SK-MEL-5 (cell line): ENCODE measurements at regions not wholly inside any gene's neighbourhood (a gene's known extent, or its start where the extent isn't known, plus 50 kb on each side); places are given as distances from the start of the nearest gene placed in this dataset.

Experiments used
- DNase-seq: peaks from one replicate; pipeline ENCODE4 v3.0.0-alpha.2; 2016; ENCODE audit warnings: low read depth, low spot score
- in situ Hi-C: cut with HindIII; loops from 2 replicates; pipeline ENCODE4 v1.10.0; 2016; ENCODE audit warnings: low sequenced_read_pairs, high pct_unique_total_duplicates, low pct_unique_long_range_greater_than_20kb

DNA sequence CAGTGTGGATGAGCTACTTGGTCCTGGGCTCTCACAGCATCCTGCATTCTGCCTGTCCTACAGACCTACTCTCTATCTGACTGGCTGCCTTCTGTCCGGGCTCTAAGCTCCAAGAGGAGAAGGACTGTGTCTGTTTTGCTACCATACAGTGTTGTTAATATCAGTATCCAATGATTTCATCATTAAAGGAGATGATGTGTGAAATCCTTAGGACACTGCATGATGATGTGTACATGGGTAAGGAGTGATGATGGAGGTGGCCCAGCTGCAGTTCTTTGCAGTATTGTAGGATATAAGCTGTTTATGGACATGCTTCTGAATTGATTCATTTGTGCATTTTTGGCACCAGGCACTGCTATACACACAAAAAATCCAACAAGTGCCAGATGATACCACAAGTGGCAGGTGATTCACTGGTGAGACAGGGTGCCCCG lies 536.9 kb upstream of the CDH11 start:
- in situ Hi-C loops = no loop called here
- DNase-seq = no peak

- DNase-seq = no peak
- in situ Hi-C loops = no loop called here
Observed at GRCh38 chr16:65658349-65658748, 536.5 kb upstream of the CDH11 start.

DNA sequence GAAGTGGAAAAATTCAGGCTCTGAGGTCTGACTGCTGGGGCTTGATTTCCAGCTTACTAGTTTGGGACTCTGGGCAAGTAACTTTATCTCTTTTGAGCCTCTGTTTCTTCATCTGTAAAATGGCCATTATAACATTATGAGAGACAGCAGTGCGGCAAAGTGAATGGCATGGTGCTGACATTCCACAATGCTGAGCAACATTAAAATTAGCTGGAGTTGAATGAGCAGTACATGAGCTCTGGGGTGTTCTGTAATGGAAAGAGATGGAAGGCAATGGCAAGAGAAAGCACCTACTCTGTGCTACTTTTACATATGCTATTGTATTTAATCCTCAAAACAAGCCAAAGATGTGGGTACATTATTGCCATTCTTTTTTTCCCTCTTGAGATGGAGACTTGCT lies 535.7 kb upstream of the CDH11 start:
- no peak for DNase-seq

DNA sequence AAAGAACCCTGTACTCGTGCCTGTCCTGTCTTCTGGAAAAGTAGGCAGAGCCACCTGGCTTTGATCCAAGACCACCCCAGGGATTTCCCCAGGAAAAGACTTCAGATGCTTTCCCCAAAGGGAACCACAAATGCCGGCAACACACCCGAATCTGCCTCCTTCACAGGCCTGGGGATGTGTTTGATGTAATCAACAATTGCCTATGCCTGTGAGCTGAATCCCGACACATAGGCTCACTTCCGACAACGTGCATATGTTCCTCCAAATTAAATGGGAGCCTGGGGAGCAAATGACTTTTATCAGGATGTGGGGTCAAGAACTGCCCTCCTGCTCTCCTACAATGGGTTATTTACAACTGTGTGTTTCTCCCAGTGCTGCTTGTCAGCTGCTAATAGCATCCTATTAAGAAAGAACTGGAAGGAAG lies 535.2 kb upstream of the CDH11 start:
- DNase-seq = no peak
- in situ Hi-C loops = no loop called here

More for the DNA sequence above, 535.7 kb upstream of the CDH11 start:
- in situ Hi-C loops = no loop called here

GRCh38 chr16:65655802-65656201 lies 533.9 kb upstream of the CDH11 start:
- no peak for DNase-seq
- in situ Hi-C loops = no loop called here

GRCh38 chr16:65648101-65648500 lies 526.2 kb upstream of the CDH11 start:
- no peak for DNase-seq
- in situ Hi-C loops = no loop called here

GRCh38 chr16:65644821-65645220 lies 523.0 kb upstream of the CDH11 start:
- no peak for DNase-seq
- in situ Hi-C loops = no loop called here

- no peak for DNase-seq
- in situ Hi-C loops = no loop called here
Observed at GRCh38 chr16:65641762-65642289, 520.0 kb upstream of the CDH11 start.

DNA sequence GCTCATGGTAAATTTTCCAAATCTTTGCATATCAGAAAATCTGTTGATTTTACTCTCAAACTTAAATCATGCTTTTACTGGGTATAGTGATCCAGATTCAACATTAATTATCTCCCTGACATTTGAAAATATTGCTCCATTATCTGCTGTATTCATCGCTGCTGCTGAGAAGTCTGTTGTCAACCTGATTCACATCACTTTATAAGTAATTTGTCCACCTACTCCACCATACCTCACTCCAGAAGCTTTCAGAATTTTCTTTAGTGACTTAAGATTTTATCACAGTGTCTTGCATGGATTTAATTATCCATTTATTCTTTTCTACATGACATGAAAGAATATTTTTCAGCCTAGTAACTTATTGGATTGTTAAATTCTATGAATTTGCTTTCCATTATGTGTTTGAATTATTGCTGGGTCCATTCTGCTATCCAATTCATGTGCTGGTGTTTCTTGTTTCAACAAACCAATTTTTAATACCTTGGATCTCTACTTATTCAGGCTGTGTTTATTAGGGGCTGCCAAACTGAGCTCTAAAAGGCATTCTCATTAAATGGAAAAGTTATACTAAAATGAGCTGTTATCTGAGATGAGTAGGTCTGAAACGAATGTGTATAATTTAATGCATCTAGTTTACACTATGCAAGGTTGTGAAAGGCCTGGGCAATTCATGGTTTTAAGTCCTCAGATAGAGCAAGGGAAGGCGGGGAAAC lies 519.3 kb upstream of the CDH11 start:
- in situ Hi-C loops = no loop called here
- no peak for DNase-seq

DNA sequence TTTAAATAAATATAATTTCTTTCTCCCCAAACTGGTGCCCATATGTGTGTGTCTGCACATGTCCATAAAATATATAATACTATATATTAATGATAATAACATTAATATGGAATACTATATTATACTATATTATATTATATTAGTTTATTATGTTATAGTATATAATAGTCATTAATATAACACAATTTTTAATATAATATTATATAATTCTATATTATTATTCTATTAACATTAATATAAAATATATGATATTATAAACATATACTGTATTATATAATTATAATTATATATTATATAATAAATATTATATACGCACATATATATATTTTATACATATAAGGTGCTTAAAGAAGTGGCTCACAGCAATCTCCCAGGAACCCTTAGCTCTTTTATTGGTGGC lies 513.0 kb upstream of the CDH11 start:
- in situ Hi-C loops = no loop called here
- no peak for DNase-seq

- no peak for DNase-seq
- in situ Hi-C loops = no loop called here
Observed at GRCh38 chr16:65634291-65634690, 512.4 kb upstream of the CDH11 start.

DNA sequence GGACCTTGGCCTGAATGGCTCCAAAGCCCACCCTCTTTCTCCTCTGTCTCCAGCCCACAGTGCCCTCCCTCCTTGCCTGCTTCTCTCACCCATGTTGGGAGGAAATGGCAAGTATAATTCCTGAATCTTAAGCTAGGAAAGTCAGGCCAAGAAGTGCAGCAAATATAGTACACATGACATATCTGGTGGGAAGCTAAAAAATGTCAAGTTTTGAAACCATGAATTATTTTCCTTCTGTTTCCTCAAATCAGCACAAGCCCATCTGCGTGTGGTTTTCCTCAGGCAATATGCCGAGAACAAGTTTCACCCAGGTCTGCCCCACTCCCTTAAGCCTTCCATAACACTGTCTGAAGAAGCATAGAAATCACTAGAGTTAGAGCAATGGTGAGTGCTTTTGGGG lies 502.8 kb upstream of the CDH11 start:
- in situ Hi-C loops = no loop called here
- no peak for DNase-seq

DNA sequence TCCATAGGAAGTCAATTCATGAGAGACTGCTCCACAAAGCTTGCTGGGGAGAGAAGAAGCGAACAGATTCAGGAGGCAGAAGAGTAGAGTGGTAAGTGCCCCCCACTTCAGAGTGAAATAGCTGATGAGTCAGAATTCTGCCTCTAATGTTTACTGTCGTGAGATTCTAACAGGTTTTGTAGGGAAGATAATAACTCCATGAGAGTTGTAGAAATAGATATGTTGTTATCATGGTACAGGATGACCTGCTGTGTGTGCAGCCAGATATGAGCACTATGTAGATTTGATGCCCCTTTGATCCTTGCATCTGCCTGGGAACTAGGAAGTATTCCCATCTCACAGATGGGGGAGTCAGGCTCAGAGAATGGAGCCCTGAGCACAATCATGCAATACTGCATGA lies 502.4 kb upstream of the CDH11 start:
- DNase-seq = no peak
- in situ Hi-C loops = no loop called here

DNA sequence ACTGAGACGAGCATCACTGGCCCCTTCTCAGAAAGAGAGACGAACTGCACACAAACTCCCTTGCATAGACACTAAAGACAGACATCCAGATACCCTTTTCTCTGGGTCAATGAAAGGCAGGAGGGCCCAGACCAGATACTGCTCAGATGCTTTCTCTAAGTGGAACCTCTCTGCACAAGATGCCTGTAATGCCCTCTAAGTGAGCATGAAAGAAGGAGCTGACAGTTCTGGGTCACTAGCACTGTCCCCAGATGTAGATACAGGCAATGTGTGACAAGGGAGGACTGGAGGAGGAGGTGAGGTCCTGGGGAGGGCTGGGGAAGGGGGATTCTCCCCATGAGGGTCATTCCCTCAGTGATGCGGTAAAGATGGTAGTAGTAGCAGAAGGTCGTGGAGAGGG lies 501.0 kb upstream of the CDH11 start:
- DNase-seq = no peak
- in situ Hi-C loops = no loop called here

- in situ Hi-C loops = no loop called here
- DNase-seq = no peak
Observed at GRCh38 chr16:65622151-65622550, 500.3 kb upstream of the CDH11 start.

GRCh38 chr16:65621640-65622039 lies 499.8 kb upstream of the CDH11 start:
- no peak for DNase-seq
- in situ Hi-C loops = no loop called here

GRCh38 chr16:65619606-65620005 lies 497.7 kb upstream of the CDH11 start:
- in situ Hi-C loops = no loop called here
- no peak for DNase-seq

DNA sequence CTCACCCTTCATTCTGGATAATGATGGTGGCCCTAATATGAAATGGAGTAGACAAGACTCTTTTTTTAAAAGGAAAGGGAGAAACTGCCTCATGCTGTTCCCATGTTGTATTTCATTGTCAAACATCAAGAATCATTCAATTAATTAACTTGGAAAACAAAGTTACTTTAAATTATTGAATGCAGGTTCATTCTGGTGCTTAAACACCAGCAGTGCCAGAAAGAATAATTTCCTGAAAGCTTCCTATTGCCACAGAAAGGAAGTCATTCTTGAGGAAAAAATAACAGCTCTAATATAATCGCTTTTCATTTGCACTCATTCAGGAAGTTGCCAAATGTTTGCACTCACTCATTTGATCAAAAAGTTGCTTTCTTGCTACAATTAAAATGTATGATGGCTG lies 497.1 kb upstream of the CDH11 start:
- no peak for DNase-seq
- in situ Hi-C loops = no loop called here

- no peak for DNase-seq
- in situ Hi-C loops = no loop called here
Observed at GRCh38 chr16:65618333-65618732, 496.5 kb upstream of the CDH11 start.

DNA sequence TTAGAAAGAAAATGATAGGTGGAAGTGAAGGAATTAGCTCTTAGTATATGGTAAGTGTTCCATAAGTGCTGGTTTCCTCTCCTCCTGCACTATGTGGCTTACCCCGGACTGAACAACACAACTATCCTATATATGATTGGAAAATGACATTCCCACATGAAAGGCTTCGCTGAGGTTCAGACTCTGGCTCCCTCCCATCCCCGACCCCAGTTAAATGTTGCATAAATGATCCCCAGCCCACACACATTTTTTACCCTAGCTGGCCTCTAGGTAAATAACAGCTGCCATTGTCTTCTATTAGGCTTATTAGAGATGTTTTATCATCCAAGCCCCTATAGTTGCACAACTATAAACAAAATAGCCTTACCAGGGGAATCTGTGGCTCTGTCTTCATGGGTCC lies 495.6 kb upstream of the CDH11 start:
- in situ Hi-C loops = no loop called here
- DNase-seq = no peak
